Common myeloid progenitor, CD34-positive (primary cell): ENCODE measurements at regions not wholly inside any gene's neighbourhood (a gene's known extent, or its start where the extent isn't known, plus 50 kb on each side); places are given as distances from the start of the nearest gene placed in this dataset.
"Not testable (repeated sequence)": the region's sequence is repeated elsewhere in the genome, so short reads cannot be mapped to it uniquely, and the experiment has no call there.

Experiments used
- CTCF ChIA-PET: fragments of 350-600 bp; sonication (Branson Sonifier 250); formaldehyde crosslinking; loops from one replicate; lab custom pipeline; 2021; ENCODE audit warnings: antibody characterized with exemption; lab: Charles Lee
- POLR2A ChIA-PET: fragments of 350-600 bp; sonication (Branson Sonifier 250); formaldehyde crosslinking; loops from one replicate; lab custom pipeline; 2021; ENCODE audit warnings: antibody characterized with exemption; lab: Charles Lee
- DNase-seq, 3 donors: peaks; one replicate each; pipeline versions ENCODE4 v3.0.0 to v3.0.0-alpha.2; 2013
- H3K27ac ChIP-seq, 2 experiments: 1 replicate in 1 of 2; 2 replicates in 1 of 2; pipeline ENCODE4 v1.7.0; 2013; ENCODE audit warnings: inconsistent platforms in 2 of 2, low read length in 2 of 2, mild to moderate bottlenecking in 2 of 2, low read depth in 1 of 2, moderate library complexity in 1 of 2; ENCODE audit not compliant: severe bottlenecking in 2 of 2, insufficient read depth in 1 of 2, poor library complexity in 1 of 2
- H3K27me3 ChIP-seq, 5 experiments: replicated peaks in 2 of 5; 1 replicate in 3 of 5; 2 replicates in 2 of 5; pipeline versions ENCODE4 v1.6.1 to v1.7.0; 2013; ENCODE audit warnings: low read length in 4 of 5, mild to moderate bottlenecking in 2 of 5, moderate library complexity in 2 of 5, inconsistent platforms in 1 of 5; ENCODE audit not compliant: insufficient read depth in 5 of 5, control insufficient read depth in 4 of 5
- H3K36me3 ChIP-seq, 4 experiments: 1 replicate in 2 of 4; 2 replicates in 2 of 4; pipeline versions ENCODE4 v1.6.1 to v1.7.0; 2013; ENCODE audit warnings: low read length in 3 of 4, control low read depth in 1 of 4, mild to moderate bottlenecking in 1 of 4; ENCODE audit not compliant: control insufficient read depth in 4 of 4, insufficient read depth in 4 of 4
- H3K4me1 ChIP-seq, 4 experiments: 1 replicate in 3 of 4; 2 replicates in 1 of 4; pipeline versions ENCODE4 v1.6.1 to v1.7.1; 2013; ENCODE audit warnings: low read length in 3 of 4, mild to moderate bottlenecking in 3 of 4, control low read depth in 1 of 4, inconsistent platforms in 1 of 4, moderate library complexity in 1 of 4; ENCODE audit not compliant: control insufficient read depth in 4 of 4, insufficient read depth in 4 of 4; ENCODE audit errors: control extremely low read depth in 1 of 4
- H3K4me3 ChIP-seq, 7 experiments: 1 replicate in 4 of 7; 2 replicates in 3 of 7; pipeline versions ENCODE4 v1.5.1 to v1.7.0; 2013; ENCODE audit warnings: mild to moderate bottlenecking in 7 of 7, low read length in 6 of 7, moderate library complexity in 6 of 7, inconsistent platforms in 2 of 7, low read depth in 2 of 7, control low read depth in 1 of 7; ENCODE audit not compliant: insufficient read depth in 4 of 7, control insufficient read depth in 1 of 7; ENCODE audit errors: extremely low read depth in 1 of 7
- H3K9me3 ChIP-seq, 5 experiments: 1 replicate in 4 of 5; 2 replicates in 1 of 5; pipeline versions ENCODE4 v1.6.1 to v1.7.1; 2013; ENCODE audit warnings: low read length in 4 of 5, mild to moderate bottlenecking in 2 of 5, inconsistent platforms in 1 of 5, low read depth in 1 of 5, moderate library complexity in 1 of 5; ENCODE audit not compliant: control insufficient read depth in 4 of 5, insufficient read depth in 2 of 5; ENCODE audit errors: control extremely low read depth in 1 of 5
- WGBS: methylation state at CpG from one replicate; pipeline ENCODE4 v1.1.5; 2013; ENCODE audit not compliant: insufficient coverage; 5-methylcytosine and 5-hydroxymethylcytosine counted together

- POLR2A ChIA-PET, H3K36me3 ChIP-seq, H3K4me3 ChIP-seq, H3K9me3 ChIP-seq, H3K4me1 ChIP-seq, CTCF ChIA-PET, H3K27ac ChIP-seq, DNase-seq, H3K27me3 ChIP-seq: not testable (repeated sequence)
- WGBS: 93% methylated on average over 14 of the region's 25 CpGs
These were observed 134.1 kb upstream of the BOD1L1 start for GRCh38 chr4:13761581-13761980.

GRCh38 chr4:13762130-13762529, 134.6 kb upstream of the BOD1L1 start:
- 100% methylated on average over 1 of the region's 2 CpGs for WGBS
- CTCF ChIA-PET: no interaction called here

GRCh38 chr4:13763707-13764106, 136.2 kb upstream of the BOD1L1 start:
- POLR2A ChIA-PET: no interaction called here
- Histone ChIP-seq H3K36me3 (no peaks in the 10 kb centered on the region), H3K4me1 (no peaks in the 10 kb centered on the region), H3K4me3 (no peak overlapping the region), H3K9me3 (peaks cover 0 to 5% (median 0%) of the 10 kb centered on the region in 5 experiments), H3K27ac (no peak overlapping the region), H3K27me3 (no peaks in the 10 kb centered on the region)
- no peak for DNase-seq
- CTCF ChIA-PET: no interaction called here
- 91% methylated on average over 1 of the region's 1 CpG for WGBS

More at GRCh38 chr4:13762130-13762529, 134.6 kb upstream of the BOD1L1 start:
- POLR2A ChIA-PET: no interaction called here
- no peak for DNase-seq
- no peak overlapping the region for H3K27ac ChIP-seq
- no peaks in the 10 kb centered on the region for H3K27me3 ChIP-seq
- H3K4me1 ChIP-seq: no peaks in the 10 kb centered on the region
- no peaks in the 10 kb centered on the region for H3K36me3 ChIP-seq
- H3K4me3 ChIP-seq: no peak overlapping the region
- peaks cover 0 to 5% (median 3%) of the 10 kb centered on the region in 5 experiments for H3K9me3 ChIP-seq

- 93% methylated on average over 2 of the region's 4 CpGs for WGBS
- Histone ChIP-seq H3K4me3 (no peak overlapping the region), H3K27me3 (no peaks in the 10 kb centered on the region), H3K36me3 (no peaks in the 10 kb centered on the region), H3K4me1 (no peaks in the 10 kb centered on the region), H3K27ac (no peak overlapping the region), H3K9me3 (peaks cover 0 to 3% (median 0%) of the 10 kb centered on the region in 5 experiments)
- POLR2A ChIA-PET: no interaction called here
- no peak for DNase-seq
- CTCF ChIA-PET: no interaction called here
These were observed 138.0 kb upstream of the BOD1L1 start for GRCh38 chr4:13765539-13765938.

GRCh38 chr4:13766761-13767540, 139.4 kb upstream of the BOD1L1 start:
- WGBS: 89% methylated on average over 5 of the region's 11 CpGs
- H3K27ac ChIP-seq: no peak overlapping the region
- H3K27me3 ChIP-seq: no peaks in the 10 kb centered on the region
- CTCF ChIA-PET: no interaction called here
- POLR2A ChIA-PET: interaction anchor here (0.6 kb wide), 1 partner anchor 1615 kb away, joined by 5 read pairs; no protein-coding TSS in a partner anchor
- no peak overlapping the region for H3K4me3 ChIP-seq
- DNase-seq: no peak
- H3K4me1 ChIP-seq: no peaks in the 10 kb centered on the region
- peaks cover 0 to 5% (median 0%) of the 10 kb centered on the region in 5 experiments for H3K9me3 ChIP-seq
- H3K36me3 ChIP-seq: no peaks in the 10 kb centered on the region

- Histone ChIP-seq H3K9me3 (peaks cover 0 to 14% (median 3%) of the 10 kb centered on the region in 5 experiments), H3K27ac (no peak overlapping the region), H3K4me3 (no peak overlapping the region), H3K27me3 (no peaks in the 10 kb centered on the region), H3K36me3 (no peaks in the 10 kb centered on the region), H3K4me1 (no peaks in the 10 kb centered on the region)
- POLR2A ChIA-PET: no interaction called here
- DNase-seq: no peak
- no CpG with 5 or more reads among the region's 1 CpG for WGBS
- CTCF ChIA-PET: no interaction called here
These were observed 149.8 kb upstream of the BOD1L1 start for GRCh38 chr4:13777341-13777740.

- Histone ChIP-seq H3K4me1 (no peaks in the 10 kb centered on the region), H3K36me3 (no peaks in the 10 kb centered on the region), H3K9me3 (peaks cover 0 to 14% (median 3%) of the 10 kb centered on the region in 5 experiments), H3K27me3 (no peaks in the 10 kb centered on the region), H3K4me3 (no peak overlapping the region), H3K27ac (no peak overlapping the region)
- DNase-seq: no peak
- WGBS: 100% methylated on average over 1 of the region's 1 CpG
- ChIA-PET CTCF (no interaction called here), POLR2A (no interaction called here)
These were observed 150.8 kb upstream of the BOD1L1 start for GRCh38 chr4:13778367-13778766.
